ENCODE measurements at regions not wholly inside any gene's neighbourhood (a gene's known extent, or its start where the extent isn't known, plus 50 kb on each side); places are given as distances from the start of the nearest gene placed in this dataset.

DNA sequence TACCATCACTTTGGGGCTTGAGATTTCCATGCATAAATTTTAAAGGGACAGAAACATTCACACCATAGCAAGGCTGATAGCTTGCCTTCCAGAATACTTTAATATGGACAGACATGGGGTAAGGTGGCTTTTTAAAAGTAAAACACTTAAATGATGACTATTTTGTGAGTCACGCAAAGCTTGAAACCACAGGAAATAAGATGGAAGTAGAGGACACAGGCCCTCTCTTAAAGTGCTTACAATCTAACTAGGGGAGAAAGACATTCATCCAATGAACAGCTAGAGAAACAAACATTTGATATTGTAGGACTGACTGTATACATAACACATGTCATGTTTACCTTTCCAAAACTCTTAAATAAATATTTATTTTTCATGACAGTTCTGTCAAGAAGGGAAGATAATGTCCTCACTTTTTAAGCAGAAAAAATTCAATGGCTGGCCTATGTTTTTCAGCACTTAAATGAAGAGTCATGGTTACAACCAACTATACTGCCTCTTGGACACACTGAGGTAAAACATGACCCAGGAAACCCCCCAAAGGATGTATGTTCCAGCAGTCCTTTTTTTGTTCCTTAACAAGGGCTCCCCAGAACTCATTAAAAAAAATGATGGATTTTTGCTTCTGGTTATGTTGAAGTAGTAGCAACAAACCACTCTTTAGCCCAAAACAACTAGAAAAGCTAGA lies 120.0 kb upstream of the RBMS1 start:
- TF ChIP-seq, protein P1, sequence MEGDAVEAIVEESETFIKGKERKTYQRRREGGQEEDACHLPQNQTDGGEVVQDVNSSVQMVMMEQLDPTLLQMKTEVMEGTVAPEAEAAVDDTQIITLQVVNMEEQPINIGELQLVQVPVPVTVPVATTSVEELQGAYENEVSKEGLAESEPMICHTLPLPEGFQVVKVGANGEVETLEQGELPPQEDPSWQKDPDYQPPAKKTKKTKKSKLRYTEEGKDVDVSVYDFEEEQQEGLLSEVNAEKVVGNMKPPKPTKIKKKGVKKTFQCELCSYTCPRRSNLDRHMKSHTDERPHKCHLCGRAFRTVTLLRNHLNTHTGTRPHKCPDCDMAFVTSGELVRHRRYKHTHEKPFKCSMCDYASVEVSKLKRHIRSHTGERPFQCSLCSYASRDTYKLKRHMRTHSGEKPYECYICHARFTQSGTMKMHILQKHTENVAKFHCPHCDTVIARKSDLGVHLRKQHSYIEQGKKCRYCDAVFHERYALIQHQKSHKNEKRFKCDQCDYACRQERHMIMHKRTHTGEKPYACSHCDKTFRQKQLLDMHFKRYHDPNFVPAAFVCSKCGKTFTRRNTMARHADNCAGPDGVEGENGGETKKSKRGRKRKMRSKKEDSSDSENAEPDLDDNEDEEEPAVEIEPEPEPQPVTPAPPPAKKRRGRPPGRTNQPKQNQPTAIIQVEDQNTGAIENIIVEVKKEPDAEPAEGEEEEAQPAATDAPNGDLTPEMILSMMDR (IDR thresholded peaks at IDR 0.05): no peak
- TF ChIP-seq POLR2A (IDR thresholded peaks at IDR 0.05): no peak
